Breast epithelium (tissue), 4 donors: ENCODE measurements at regions not wholly inside any gene's neighbourhood (a gene's known extent, or its start where the extent isn't known, plus 50 kb on each side); places are given as distances from the start of the nearest gene placed in this dataset.

ENCODE experiments used
- DNase-seq, 2 donors: peaks; one replicate each; pipeline ENCODE4 v3.0.0-alpha.2; 2019; ENCODE audit warnings: low spot score in 2 of 2
- H3K27ac ChIP-seq, 2 donors: fragments of 200-600 bp; sonication (generic) in 1 of 2; one replicate each; pipeline ENCODE4 v1.5.1; 2016 to 2019; ENCODE audit warnings: mild to moderate bottlenecking in 1 of 2
- H3K27me3 ChIP-seq, 2 donors: fragments of 200-600 bp; sonication (generic) in 1 of 2; one replicate each; pipeline versions ENCODE4 v1.5.1 to v1.6.0; 2017 to 2019; ENCODE audit warnings: control low read depth in 1 of 2, mild to moderate bottlenecking in 1 of 2
- H3K36me3 ChIP-seq: fragments of 200-600 bp; one replicate; pipeline ENCODE4 v1.5.1; 2019
- H3K4me1 ChIP-seq, 2 donors: fragments of 200-600 bp; sonication (generic); one replicate each; pipeline ENCODE4 v1.5.1; 2016 to 2019; ENCODE audit warnings: control low read depth in 1 of 2
- H3K4me3 ChIP-seq, 3 donors: fragments of 200-600 bp; sonication (generic); 1 replicate in 2 of 3; 2 replicates in 1 of 3; pipeline ENCODE4 v1.5.1; 2016 to 2019; ENCODE audit warnings: mild to moderate bottlenecking in 3 of 3, moderate library complexity in 2 of 3
- H3K9me3 ChIP-seq, 2 donors: fragments of 200-600 bp; sonication (generic) in 1 of 2; one replicate each; pipeline ENCODE4 v1.5.1; 2016 to 2019; ENCODE audit warnings: control low read depth in 1 of 2
- POLR2A ChIP-seq: fragments of 450-650 bp; IDR thresholded peaks from one replicate; pipeline ENCODE4 v1.6.1; 2016; ENCODE audit warnings: antibody characterized with exemption, mild to moderate bottlenecking, moderate library complexity
- POLR2AphosphoS5 ChIP-seq, 3 donors: sonication (generic); formaldehyde crosslinking; IDR thresholded peaks; one replicate each; pipeline ENCODE4 v1.6.1; 2017; ENCODE audit warnings: antibody characterized with exemption in 3 of 3
- intact Hi-C: fragments of 100-400 bp; cut with DNase I; formaldehyde crosslinking; loops from one replicate; pipeline ENCODE4 v1.15.1; 2023; ENCODE audit warnings: low total_unique reads
- TF ChIP-seq, protein P1 (sequence below), 3 donors: fragments of 450-650 bp; IDR thresholded peaks; one replicate each; pipeline ENCODE4 v1.5.1; 2016 to 2017; ENCODE audit warnings: antibody characterized with exemption in 3 of 3, mild to moderate bottlenecking in 3 of 3, moderate library complexity in 3 of 3

GRCh38 chr5:63719147-63719546, 243.1 kb downstream of the HTR1A start:
- H3K27me3 ChIP-seq: no peaks in the 10 kb centered on the region
- peaks cover 3% of the 10 kb centered on the region for H3K36me3 ChIP-seq
- no peak overlapping the region for H3K4me3 ChIP-seq
- DNase-seq: no peak
- no peaks in the 10 kb centered on the region for H3K4me1 ChIP-seq
- intact Hi-C loops: no loop called here
- no peak for TF ChIP-seq POLR2A
- no peak for TF ChIP-seq POLR2AphosphoS5 (IDR thresholded peaks at IDR 0.05)
- TF ChIP-seq, protein P1, sequence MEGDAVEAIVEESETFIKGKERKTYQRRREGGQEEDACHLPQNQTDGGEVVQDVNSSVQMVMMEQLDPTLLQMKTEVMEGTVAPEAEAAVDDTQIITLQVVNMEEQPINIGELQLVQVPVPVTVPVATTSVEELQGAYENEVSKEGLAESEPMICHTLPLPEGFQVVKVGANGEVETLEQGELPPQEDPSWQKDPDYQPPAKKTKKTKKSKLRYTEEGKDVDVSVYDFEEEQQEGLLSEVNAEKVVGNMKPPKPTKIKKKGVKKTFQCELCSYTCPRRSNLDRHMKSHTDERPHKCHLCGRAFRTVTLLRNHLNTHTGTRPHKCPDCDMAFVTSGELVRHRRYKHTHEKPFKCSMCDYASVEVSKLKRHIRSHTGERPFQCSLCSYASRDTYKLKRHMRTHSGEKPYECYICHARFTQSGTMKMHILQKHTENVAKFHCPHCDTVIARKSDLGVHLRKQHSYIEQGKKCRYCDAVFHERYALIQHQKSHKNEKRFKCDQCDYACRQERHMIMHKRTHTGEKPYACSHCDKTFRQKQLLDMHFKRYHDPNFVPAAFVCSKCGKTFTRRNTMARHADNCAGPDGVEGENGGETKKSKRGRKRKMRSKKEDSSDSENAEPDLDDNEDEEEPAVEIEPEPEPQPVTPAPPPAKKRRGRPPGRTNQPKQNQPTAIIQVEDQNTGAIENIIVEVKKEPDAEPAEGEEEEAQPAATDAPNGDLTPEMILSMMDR (IDR thresholded peaks at IDR 0.05): no peak
- H3K9me3 ChIP-seq: peaks cover 0 to 2% of the 10 kb centered on the region in 2 donors
- no peak overlapping the region for H3K27ac ChIP-seq

- intact Hi-C loops: no loop called here
- H3K27ac ChIP-seq: no peak overlapping the region
- no peak for DNase-seq
- TF ChIP-seq POLR2A: no peak
- TF ChIP-seq, protein P1 (IDR thresholded peaks at IDR 0.05): no peak
- TF ChIP-seq POLR2AphosphoS5 (IDR thresholded peaks at IDR 0.05): no peak
- H3K9me3 ChIP-seq: peaks cover 0 to 6% of the 10 kb centered on the region in 2 donors
- no peaks in the 10 kb centered on the region for H3K4me1 ChIP-seq
- H3K27me3 ChIP-seq: no peaks in the 10 kb centered on the region
- no peaks in the 10 kb centered on the region for H3K36me3 ChIP-seq
- H3K4me3 ChIP-seq: no peak overlapping the region
Observed at GRCh38 chr5:63700241-63700640, 262.0 kb downstream of the HTR1A start.

DNA sequence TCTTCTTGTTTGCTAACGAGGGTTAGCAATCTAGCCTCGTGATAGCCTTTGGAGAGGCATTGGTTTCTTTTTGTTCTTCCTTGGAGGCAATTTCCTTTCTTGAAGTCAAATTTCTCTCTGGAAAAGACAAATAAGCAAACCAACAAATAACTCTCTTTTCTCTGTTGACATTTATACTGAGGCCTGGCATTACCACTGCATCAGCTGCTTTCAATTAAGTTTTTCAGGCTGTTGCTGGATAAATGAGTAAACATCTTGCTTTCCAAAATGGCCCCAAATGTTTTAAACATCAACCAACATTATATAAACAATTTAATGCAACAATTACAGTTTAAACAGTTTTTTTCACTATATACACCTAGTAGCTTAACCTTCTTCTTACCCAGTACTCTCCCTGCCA, 264.4 kb downstream of the HTR1A start:
- DNase-seq: no peak
- H3K4me1 ChIP-seq: no peaks in the 10 kb centered on the region
- TF ChIP-seq, protein P1 (IDR thresholded peaks at IDR 0.05): no peak
- TF ChIP-seq POLR2A (no peak), POLR2AphosphoS5 (IDR thresholded peaks at IDR 0.05) (no peak)
- intact Hi-C loops: no loop called here
- H3K9me3 ChIP-seq: no peaks in the 10 kb centered on the region
- no peak overlapping the region for H3K4me3 ChIP-seq
- H3K27ac ChIP-seq: no peak overlapping the region
- no peaks in the 10 kb centered on the region for H3K36me3 ChIP-seq
- H3K27me3 ChIP-seq: no peaks in the 10 kb centered on the region

GRCh38 chr5:63690546-63690945, 271.7 kb downstream of the HTR1A start:
- H3K4me3 ChIP-seq: no peak overlapping the region
- TF ChIP-seq, protein P1 (IDR thresholded peaks at IDR 0.05): no peak
- H3K27ac ChIP-seq: no peak overlapping the region
- no peak for DNase-seq
- intact Hi-C loops: no loop called here
- H3K9me3 ChIP-seq: no peaks in the 10 kb centered on the region
- no peaks in the 10 kb centered on the region for H3K36me3 ChIP-seq
- H3K4me1 ChIP-seq: no peaks in the 10 kb centered on the region
- H3K27me3 ChIP-seq: no peaks in the 10 kb centered on the region

DNA sequence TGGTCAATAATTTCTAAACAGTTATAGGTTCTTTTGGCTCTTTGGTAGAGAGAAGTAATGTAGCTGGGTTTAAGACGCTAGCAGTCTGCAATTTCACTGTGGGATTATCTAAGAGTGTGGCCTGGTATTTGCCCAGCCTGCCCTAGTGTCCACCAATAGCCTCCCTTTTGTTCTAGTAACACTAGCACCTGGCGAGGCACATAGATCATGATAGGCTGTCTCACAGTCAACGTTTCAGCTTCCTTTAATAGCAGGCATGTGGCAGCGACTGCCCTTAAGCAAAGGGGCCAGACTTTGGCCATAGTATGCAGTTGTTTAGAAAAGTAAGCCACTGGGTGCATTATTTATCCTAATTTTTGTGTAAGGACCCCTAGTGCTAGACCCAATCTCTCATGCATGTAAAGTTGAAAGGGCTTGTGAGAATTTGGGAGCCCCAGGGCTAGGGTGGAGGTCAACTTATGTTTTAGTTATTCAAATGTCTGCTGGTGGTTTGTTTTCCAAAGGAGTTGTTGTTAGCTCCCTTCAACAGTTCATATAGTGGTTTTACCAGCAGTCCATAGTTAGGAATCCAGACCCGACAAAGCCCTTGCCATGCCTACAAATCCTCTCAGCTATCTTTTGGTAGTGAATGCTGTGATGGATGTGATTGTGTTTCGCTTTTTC, 274.3 kb downstream of the HTR1A start:
- no peaks in the 10 kb centered on the region for H3K9me3 ChIP-seq
- intact Hi-C loops: no loop called here
- no peaks in the 10 kb centered on the region for H3K36me3 ChIP-seq
- H3K4me3 ChIP-seq: no peak overlapping the region
- TF ChIP-seq POLR2A: no peak
- no peak for TF ChIP-seq POLR2AphosphoS5 (IDR thresholded peaks at IDR 0.05)
- TF ChIP-seq, protein P1 (IDR thresholded peaks at IDR 0.05): no peak
- no peaks in the 10 kb centered on the region for H3K27me3 ChIP-seq
- DNase-seq: no peak
- H3K27ac ChIP-seq: no peak overlapping the region
- no peaks in the 10 kb centered on the region for H3K4me1 ChIP-seq
